Activated T-helper 17 cell treated with anti-CD3 and anti-CD28 coated beads, Interleukin-2, amount 50 U/mL, for 72 hours (primary cell): ENCODE measurements at regions not wholly inside any gene's neighbourhood (a gene's known extent, or its start where the extent isn't known, plus 50 kb on each side); places are given as distances from the start of the nearest gene placed in this dataset.
"Not testable (repeated sequence)": the region's sequence is repeated elsewhere in the genome, so short reads cannot be mapped to it uniquely, and the experiment has no call there.

Source experiments
- ATAC-seq: fragments of 150-1000 bp; cut with Tn5 transposase; replicated peaks from 2 replicates; pipeline ENCODE4 v1.10.0; 2021; ENCODE audit warnings: mild to moderate bottlenecking, moderate library complexity
- H3K27ac Mint-ChIP-seq: one replicate; pipeline ENCODE4 v1.8.0; 2022; ENCODE audit warnings: mixed read lengths
- H3K27me3 Mint-ChIP-seq: one replicate; pipeline ENCODE4 v1.8.0; 2022; ENCODE audit warnings: mixed read lengths
- H3K36me3 Mint-ChIP-seq: one replicate; pipeline ENCODE4 v1.8.0; 2022; ENCODE audit warnings: low read depth, mild to moderate bottlenecking, mixed read lengths
- H3K4me1 Mint-ChIP-seq: one replicate; pipeline ENCODE4 v1.8.0; 2022; ENCODE audit warnings: mixed read lengths
- H3K4me3 Mint-ChIP-seq: one replicate; pipeline ENCODE4 v1.8.0; 2022; ENCODE audit warnings: mild to moderate bottlenecking, mixed read lengths
- H3K9me3 Mint-ChIP-seq: one replicate; pipeline ENCODE4 v1.8.0; 2022; ENCODE audit warnings: mixed read lengths

GRCh38 chr11:90585491-90585890 is 362.6 kb upstream of the CHORDC1 start:
- no peaks in the 10 kb centered on the region for H3K36me3 Mint-ChIP-seq
- no peaks in the 10 kb centered on the region for H3K27me3 Mint-ChIP-seq
- no peak for ATAC-seq
- H3K9me3 Mint-ChIP-seq: peaks cover 7% of the 10 kb centered on the region
- no peak overlapping the region for H3K4me3 Mint-ChIP-seq
- H3K4me1 Mint-ChIP-seq: no peaks in the 10 kb centered on the region
- H3K27ac Mint-ChIP-seq: no peak overlapping the region

GRCh38 chr11:90582999-90583398 is 360.1 kb upstream of the CHORDC1 start:
- H3K4me1 Mint-ChIP-seq, H3K27me3 Mint-ChIP-seq, H3K27ac Mint-ChIP-seq, H3K4me3 Mint-ChIP-seq, ATAC-seq, H3K36me3 Mint-ChIP-seq: not testable (repeated sequence)
- H3K9me3 Mint-ChIP-seq: peaks cover 12% of the 10 kb centered on the region

- H3K27me3 Mint-ChIP-seq: no peaks in the 10 kb centered on the region
- H3K36me3 Mint-ChIP-seq: no peaks in the 10 kb centered on the region
- H3K4me3 Mint-ChIP-seq: no peak overlapping the region
Measured at GRCh38 chr11:90564531-90564930, 341.7 kb upstream of the CHORDC1 start.

GRCh38 chr11:90558328-90558865 is 335.5 kb upstream of the CHORDC1 start:
- H3K4me3 Mint-ChIP-seq: no peak overlapping the region
- no peaks in the 10 kb centered on the region for H3K4me1 Mint-ChIP-seq
- no peaks in the 10 kb centered on the region for H3K36me3 Mint-ChIP-seq
- peaks cover 7% of the 10 kb centered on the region for H3K9me3 Mint-ChIP-seq
- no peaks in the 10 kb centered on the region for H3K27me3 Mint-ChIP-seq
- H3K27ac Mint-ChIP-seq: no peak overlapping the region
- ATAC-seq: no peak

More at GRCh38 chr11:90564531-90564930, 341.7 kb upstream of the CHORDC1 start:
- H3K9me3 Mint-ChIP-seq: no peaks in the 10 kb centered on the region
- no peaks in the 10 kb centered on the region for H3K4me1 Mint-ChIP-seq
- no peak for ATAC-seq
- no peak overlapping the region for H3K27ac Mint-ChIP-seq

- Mint-ChIP-seq H3K4me3 (no peak overlapping the region), H3K4me1 (no peaks in the 10 kb centered on the region), H3K27ac (no peak overlapping the region), H3K27me3 (no peaks in the 10 kb centered on the region), H3K9me3 (peaks cover 7% of the 10 kb centered on the region), H3K36me3 (no peaks in the 10 kb centered on the region)
- no peak for ATAC-seq
Measured at GRCh38 chr11:90556606-90557005, 333.8 kb upstream of the CHORDC1 start.

GRCh38 chr11:90556026-90556425 is 333.2 kb upstream of the CHORDC1 start:
- no peak for ATAC-seq
- H3K9me3 Mint-ChIP-seq: peaks cover 7% of the 10 kb centered on the region
- H3K27me3 Mint-ChIP-seq: no peaks in the 10 kb centered on the region
- H3K4me3 Mint-ChIP-seq: no peak overlapping the region
- H3K36me3 Mint-ChIP-seq: no peaks in the 10 kb centered on the region
- no peaks in the 10 kb centered on the region for H3K4me1 Mint-ChIP-seq
- no peak overlapping the region for H3K27ac Mint-ChIP-seq

- ATAC-seq: no peak
- Mint-ChIP-seq H3K27ac (no peak overlapping the region), H3K27me3 (no peaks in the 10 kb centered on the region), H3K4me1 (no peaks in the 10 kb centered on the region), H3K36me3 (no peaks in the 10 kb centered on the region), H3K9me3 (peaks cover 7% of the 10 kb centered on the region), H3K4me3 (no peak overlapping the region)
Measured at GRCh38 chr11:90555477-90555876, 332.6 kb upstream of the CHORDC1 start.

- Mint-ChIP-seq H3K27ac (no peak overlapping the region), H3K36me3 (no peaks in the 10 kb centered on the region), H3K27me3 (no peaks in the 10 kb centered on the region), H3K4me3 (no peak overlapping the region), H3K9me3 (no peaks in the 10 kb centered on the region), H3K4me1 (no peaks in the 10 kb centered on the region)
- ATAC-seq: no peak
Measured at GRCh38 chr11:90542092-90542491, 319.2 kb upstream of the CHORDC1 start.

- Mint-ChIP-seq H3K27me3 (no peaks in the 10 kb centered on the region), H3K36me3 (no peaks in the 10 kb centered on the region), H3K27ac (no peak overlapping the region), H3K9me3 (no peaks in the 10 kb centered on the region), H3K4me1 (no peaks in the 10 kb centered on the region), H3K4me3 (no peak overlapping the region)
- ATAC-seq: no peak
Measured at GRCh38 chr11:90536301-90536700, 313.5 kb upstream of the CHORDC1 start.

GRCh38 chr11:90532125-90532524 is 309.3 kb upstream of the CHORDC1 start:
- no peaks in the 10 kb centered on the region for H3K9me3 Mint-ChIP-seq
- H3K27ac Mint-ChIP-seq: no peak overlapping the region
- H3K4me3 Mint-ChIP-seq: no peak overlapping the region
- no peaks in the 10 kb centered on the region for H3K4me1 Mint-ChIP-seq
- H3K27me3 Mint-ChIP-seq: no peaks in the 10 kb centered on the region
- ATAC-seq: no peak
- no peaks in the 10 kb centered on the region for H3K36me3 Mint-ChIP-seq

GRCh38 chr11:90531001-90531400 is 308.2 kb upstream of the CHORDC1 start:
- Mint-ChIP-seq H3K4me3 (no peak overlapping the region), H3K27ac (no peak overlapping the region)
- no peak for ATAC-seq

GRCh38 chr11:90525962-90526361 is 303.1 kb upstream of the CHORDC1 start:
- no peak overlapping the region for H3K4me3 Mint-ChIP-seq
- no peak for ATAC-seq

More at GRCh38 chr11:90531001-90531400, 308.2 kb upstream of the CHORDC1 start:
- Mint-ChIP-seq H3K4me1 (no peaks in the 10 kb centered on the region), H3K9me3 (no peaks in the 10 kb centered on the region), H3K27me3 (no peaks in the 10 kb centered on the region), H3K36me3 (no peaks in the 10 kb centered on the region)

GRCh38 chr11:90512846-90513245 is 290.0 kb upstream of the CHORDC1 start:
- H3K27me3 Mint-ChIP-seq: no peaks in the 10 kb centered on the region
- no peaks in the 10 kb centered on the region for H3K4me1 Mint-ChIP-seq
- ATAC-seq: no peak
- no peaks in the 10 kb centered on the region for H3K36me3 Mint-ChIP-seq
- H3K9me3 Mint-ChIP-seq: no peaks in the 10 kb centered on the region
- no peak overlapping the region for H3K4me3 Mint-ChIP-seq
- H3K27ac Mint-ChIP-seq: no peak overlapping the region

More at GRCh38 chr11:90525962-90526361, 303.1 kb upstream of the CHORDC1 start:
- Mint-ChIP-seq H3K9me3 (no peaks in the 10 kb centered on the region), H3K27ac (no peak overlapping the region), H3K36me3 (no peaks in the 10 kb centered on the region), H3K4me1 (no peaks in the 10 kb centered on the region), H3K27me3 (no peaks in the 10 kb centered on the region)

- H3K27me3 Mint-ChIP-seq: no peaks in the 10 kb centered on the region
- no peaks in the 10 kb centered on the region for H3K4me1 Mint-ChIP-seq
- H3K27ac Mint-ChIP-seq: no peak overlapping the region
- no peaks in the 10 kb centered on the region for H3K36me3 Mint-ChIP-seq
- no peak overlapping the region for H3K4me3 Mint-ChIP-seq
- no peaks in the 10 kb centered on the region for H3K9me3 Mint-ChIP-seq
- ATAC-seq: no peak
Measured at GRCh38 chr11:90510839-90511238, 288.0 kb upstream of the CHORDC1 start.

GRCh38 chr11:90500922-90501568 is 278.2 kb upstream of the CHORDC1 start:
- ATAC-seq: no peak
- H3K4me3 Mint-ChIP-seq: no peak overlapping the region
- no peak overlapping the region for H3K27ac Mint-ChIP-seq
- H3K9me3 Mint-ChIP-seq: peaks cover 11% of the 10 kb centered on the region
- H3K27me3 Mint-ChIP-seq: no peaks in the 10 kb centered on the region
- no peaks in the 10 kb centered on the region for H3K36me3 Mint-ChIP-seq
- H3K4me1 Mint-ChIP-seq: no peaks in the 10 kb centered on the region
